ENCODE measurements at regions not wholly inside any gene's neighbourhood (a gene's known extent, or its start where the extent isn't known, plus 50 kb on each side); places are given as distances from the start of the nearest gene placed in this dataset.

DNA sequence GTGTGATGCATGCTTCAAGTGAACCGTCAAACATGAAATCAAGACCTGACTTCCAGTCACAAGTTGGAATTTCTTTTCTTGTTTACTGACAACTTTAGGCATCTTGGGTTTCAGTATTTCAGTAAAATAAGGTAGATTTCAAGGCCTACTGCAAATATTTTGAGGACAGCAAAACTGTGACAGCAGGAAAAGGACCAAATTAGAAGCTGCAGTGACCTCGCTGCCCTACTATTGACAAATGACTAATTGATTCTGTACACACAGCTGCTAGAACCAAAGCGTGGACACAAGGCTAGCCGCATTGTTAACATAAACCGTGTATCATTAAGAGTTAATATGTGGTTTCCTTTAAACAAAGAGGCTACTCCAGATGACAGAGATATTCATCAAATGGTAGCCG, 105.7 kb upstream of the SEC61G start:
- H3K4me3 ChIP-seq: no peak overlapping the region
- intact Hi-C loops (cut with DNase I; ENCODE audit: low total_unique reads): no loop called here

DNA sequence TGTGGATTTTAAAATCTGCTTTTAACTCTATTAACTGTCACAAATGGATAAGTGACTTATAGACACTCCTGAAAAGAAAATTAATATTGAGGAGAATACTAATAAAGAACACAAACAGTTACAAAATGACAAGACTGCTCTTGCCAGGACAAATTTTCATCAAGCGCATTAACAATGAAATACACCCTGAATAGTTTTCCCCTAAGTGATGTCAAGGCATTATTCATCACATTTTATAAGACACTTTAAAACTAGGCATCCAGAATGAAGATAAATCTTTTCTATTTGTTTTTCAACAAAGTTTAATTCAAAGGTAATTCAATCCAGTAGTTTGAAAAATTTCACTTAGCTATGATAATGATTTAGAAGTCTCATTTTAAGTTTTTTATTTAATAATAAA, 110.5 kb upstream of the SEC61G start:
- DNase-seq: no peak
- Histone ChIP-seq H3K27me3 (no peaks in the 10 kb centered on the region), H3K9me3 (no peaks in the 10 kb centered on the region), H3K36me3 (ENCODE audit: low read depth, missing control alignments) (no peaks in the 10 kb centered on the region), H3K4me1 (no peaks in the 10 kb centered on the region), H3K4me3 (no peak overlapping the region), H3K27ac (no peak overlapping the region)
- no peak for TF ChIP-seq POLR2A (IDR thresholded peaks at IDR 0.05)
- TF ChIP-seq, protein P1, sequence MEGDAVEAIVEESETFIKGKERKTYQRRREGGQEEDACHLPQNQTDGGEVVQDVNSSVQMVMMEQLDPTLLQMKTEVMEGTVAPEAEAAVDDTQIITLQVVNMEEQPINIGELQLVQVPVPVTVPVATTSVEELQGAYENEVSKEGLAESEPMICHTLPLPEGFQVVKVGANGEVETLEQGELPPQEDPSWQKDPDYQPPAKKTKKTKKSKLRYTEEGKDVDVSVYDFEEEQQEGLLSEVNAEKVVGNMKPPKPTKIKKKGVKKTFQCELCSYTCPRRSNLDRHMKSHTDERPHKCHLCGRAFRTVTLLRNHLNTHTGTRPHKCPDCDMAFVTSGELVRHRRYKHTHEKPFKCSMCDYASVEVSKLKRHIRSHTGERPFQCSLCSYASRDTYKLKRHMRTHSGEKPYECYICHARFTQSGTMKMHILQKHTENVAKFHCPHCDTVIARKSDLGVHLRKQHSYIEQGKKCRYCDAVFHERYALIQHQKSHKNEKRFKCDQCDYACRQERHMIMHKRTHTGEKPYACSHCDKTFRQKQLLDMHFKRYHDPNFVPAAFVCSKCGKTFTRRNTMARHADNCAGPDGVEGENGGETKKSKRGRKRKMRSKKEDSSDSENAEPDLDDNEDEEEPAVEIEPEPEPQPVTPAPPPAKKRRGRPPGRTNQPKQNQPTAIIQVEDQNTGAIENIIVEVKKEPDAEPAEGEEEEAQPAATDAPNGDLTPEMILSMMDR (IDR thresholded peaks at IDR 0.05): no peak
- intact Hi-C loops (cut with DNase I; ENCODE audit: low total_unique reads): no loop called here
- 86 to 92% methylated on average over 1 of the region's 1 CpG for WGBS, 2 donors

More for the DNA sequence above, 105.7 kb upstream of the SEC61G start:
- H3K4me1 ChIP-seq: no peaks in the 10 kb centered on the region
- no peaks in the 10 kb centered on the region for H3K27me3 ChIP-seq
- WGBS, 2 donors: 84 to 85% methylated on average over 6 of the region's 6 CpGs
- H3K9me3 ChIP-seq: no peaks in the 10 kb centered on the region
- no peak for DNase-seq
- TF ChIP-seq, protein P1 (IDR thresholded peaks at IDR 0.05): no peak
- no peak for TF ChIP-seq POLR2A (IDR thresholded peaks at IDR 0.05)
- H3K27ac ChIP-seq: no peak overlapping the region
- no peaks in the 10 kb centered on the region for H3K36me3 ChIP-seq (ENCODE audit: low read depth, missing control alignments)

DNA sequence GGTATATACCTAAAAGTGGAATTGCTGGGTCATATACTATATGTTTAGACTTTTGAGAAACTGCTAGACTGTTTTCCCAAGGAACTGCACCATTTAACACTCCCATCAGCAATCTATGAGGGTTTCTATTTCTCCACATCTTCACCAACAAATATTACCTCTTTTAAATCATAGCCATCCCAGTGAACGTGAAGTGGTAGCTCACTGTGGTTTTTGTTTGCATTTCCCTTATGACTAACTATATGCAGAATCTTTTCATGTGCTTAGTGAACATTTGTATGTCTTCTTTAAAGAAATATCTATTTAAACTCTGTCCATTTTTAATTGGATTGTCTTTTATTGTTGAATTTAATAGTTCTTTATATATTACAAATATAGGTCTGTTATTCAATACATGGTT, 115.8 kb upstream of the SEC61G start:
- WGBS, 2 donors: 84 to 85% methylated on average over 1 of the region's 1 CpG
- no peak for TF ChIP-seq POLR2A (IDR thresholded peaks at IDR 0.05)
- TF ChIP-seq, protein P1 (IDR thresholded peaks at IDR 0.05): no peak
- intact Hi-C loops (cut with DNase I; ENCODE audit: low total_unique reads): no loop called here
- no peak for DNase-seq
- Histone ChIP-seq H3K9me3 (no peaks in the 10 kb centered on the region), H3K36me3 (ENCODE audit: low read depth, missing control alignments) (no peaks in the 10 kb centered on the region), H3K4me3 (no peak overlapping the region), H3K4me1 (no peaks in the 10 kb centered on the region), H3K27ac (no peak overlapping the region), H3K27me3 (no peaks in the 10 kb centered on the region)

DNA sequence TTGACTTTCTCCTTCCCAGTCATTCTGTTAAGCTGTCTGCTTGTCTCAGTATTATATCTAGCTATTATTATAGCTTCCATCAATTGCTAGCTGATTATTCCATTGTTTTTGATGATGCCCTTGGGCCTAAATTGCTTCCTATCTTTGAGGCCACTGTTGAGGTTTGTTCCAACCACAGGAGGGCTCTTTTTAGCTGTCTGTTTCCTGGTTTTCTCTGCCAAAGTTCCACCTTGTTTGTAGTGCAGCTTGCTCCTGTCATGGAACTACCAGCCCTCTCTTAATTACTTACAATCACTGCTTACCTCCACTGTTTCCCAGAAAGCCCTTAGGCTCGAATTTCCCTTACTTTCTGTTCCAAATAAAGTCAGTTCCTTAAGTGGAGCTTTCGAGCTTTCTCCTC, 118.7 kb upstream of the SEC61G start:
- 85 to 89% methylated on average over 2 of the region's 2 CpGs for WGBS, 2 donors
- TF ChIP-seq, protein P1 (IDR thresholded peaks at IDR 0.05): no peak
- TF ChIP-seq POLR2A (IDR thresholded peaks at IDR 0.05): no peak
- intact Hi-C loops (cut with DNase I; ENCODE audit: low total_unique reads): no loop called here
- no peaks in the 10 kb centered on the region for H3K9me3 ChIP-seq
- no peaks in the 10 kb centered on the region for H3K36me3 ChIP-seq (ENCODE audit: low read depth, missing control alignments)
- H3K27me3 ChIP-seq: no peaks in the 10 kb centered on the region
- H3K27ac ChIP-seq: no peak overlapping the region
- no peak for DNase-seq
- no peak overlapping the region for H3K4me3 ChIP-seq
- H3K4me1 ChIP-seq: no peaks in the 10 kb centered on the region

DNA sequence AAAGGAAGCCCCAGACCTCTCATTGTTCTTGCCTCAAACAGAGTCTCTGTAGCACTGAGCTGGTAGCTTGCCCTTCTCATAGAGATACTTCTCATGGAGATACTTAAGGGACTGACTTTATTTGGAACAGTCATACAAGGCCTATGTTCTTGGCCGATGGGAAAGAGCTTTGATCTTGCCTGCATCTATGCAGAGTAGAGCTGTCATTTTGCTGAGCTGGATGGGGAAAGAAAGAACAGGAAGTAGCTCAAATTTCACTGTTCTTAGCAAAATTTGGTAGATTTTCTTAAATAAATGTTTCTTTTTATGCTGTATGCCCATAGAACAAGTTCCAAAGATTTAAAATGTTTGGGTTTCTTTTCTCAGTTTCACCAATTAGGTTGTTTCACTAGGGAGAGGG, 119.3 kb upstream of the SEC61G start:
- TF ChIP-seq, protein P1 (IDR thresholded peaks at IDR 0.05): no peak
- TF ChIP-seq POLR2A (IDR thresholded peaks at IDR 0.05): no peak
- H3K27me3 ChIP-seq: no peaks in the 10 kb centered on the region
- 65 to 71% methylated on average over 1 of the region's 1 CpG for WGBS, 2 donors
- no peaks in the 10 kb centered on the region for H3K36me3 ChIP-seq (ENCODE audit: low read depth, missing control alignments)
- DNase-seq: no peak
- no peak overlapping the region for H3K27ac ChIP-seq
- no peak overlapping the region for H3K4me3 ChIP-seq
- no peaks in the 10 kb centered on the region for H3K4me1 ChIP-seq
- intact Hi-C loops (cut with DNase I; ENCODE audit: low total_unique reads): no loop called here
- no peaks in the 10 kb centered on the region for H3K9me3 ChIP-seq
